ENCODE measurements at regions not wholly inside any gene's neighbourhood (a gene's known extent, or its start where the extent isn't known, plus 50 kb on each side); places are given as distances from the start of the nearest gene placed in this dataset.
A peak's percentile ranks its signal among the peaks of the same experiment; 100 is the strongest.

- DNase-seq (ENCODE audit: low read depth in 1 of 2, low spot score in 1 of 2) = peak; percentile 10 to 44
- H3K27ac ChIP-seq = no peak overlapping the region
Observed at GRCh38 chr12:60501124-60501729, 905.4 kb downstream of the SLC16A7 start.

GRCh38 chr12:60522684-60523400, 927.0 kb downstream of the SLC16A7 start:
- Histone ChIP-seq H3K27ac (no peak overlapping the region), H3K27me3 (no peaks in the 10 kb centered on the region), H3K36me3 (no peaks in the 10 kb centered on the region), H3K9me3 (ENCODE audit: low read depth) (no peaks in the 10 kb centered on the region), H3K4me1 (ENCODE audit: low read depth) (no peaks in the 10 kb centered on the region), H3K4me3 (no peak overlapping the region)
- DNase-seq (ENCODE audit: low read depth in 1 of 2, low spot score in 1 of 2) = no peak
- TF ChIP-seq CTCF (IDR thresholded peaks at IDR 0.05; ENCODE audit: low read depth, low read length) = no peak

More at GRCh38 chr12:60501124-60501729, 905.4 kb downstream of the SLC16A7 start:
- Histone ChIP-seq H3K4me1 (ENCODE audit: low read depth) (no peaks in the 10 kb centered on the region), H3K4me3 (no peak overlapping the region), H3K9me3 (ENCODE audit: low read depth) (no peaks in the 10 kb centered on the region), H3K36me3 (no peaks in the 10 kb centered on the region), H3K27me3 (no peaks in the 10 kb centered on the region)
- TF ChIP-seq CTCF (IDR thresholded peaks at IDR 0.05; ENCODE audit: low read depth, low read length) = no peak

- Histone ChIP-seq H3K4me3 (no peak overlapping the region), H3K27ac (no peak overlapping the region), H3K27me3 (no peaks in the 10 kb centered on the region), H3K9me3 (ENCODE audit: low read depth) (no peaks in the 10 kb centered on the region), H3K4me1 (ENCODE audit: low read depth) (no peaks in the 10 kb centered on the region), H3K36me3 (no peaks in the 10 kb centered on the region)
- no peak for TF ChIP-seq CTCF (IDR thresholded peaks at IDR 0.05; ENCODE audit: low read depth, low read length)
- DNase-seq (ENCODE audit: low read depth in 1 of 2, low spot score in 1 of 2) = no peak
Observed at GRCh38 chr12:60529261-60529660, 933.4 kb downstream of the SLC16A7 start.

GRCh38 chr12:60529723-60530122, 933.9 kb downstream of the SLC16A7 start:
- Histone ChIP-seq H3K27me3 (no peaks in the 10 kb centered on the region), H3K9me3 (ENCODE audit: low read depth) (no peaks in the 10 kb centered on the region), H3K4me1 (ENCODE audit: low read depth) (no peaks in the 10 kb centered on the region), H3K4me3 (no peak overlapping the region), H3K36me3 (no peaks in the 10 kb centered on the region), H3K27ac (no peak overlapping the region)
- TF ChIP-seq CTCF (IDR thresholded peaks at IDR 0.05; ENCODE audit: low read depth, low read length) = no peak
- no peak for DNase-seq (ENCODE audit: low read depth in 1 of 2, low spot score in 1 of 2)

GRCh38 chr12:60535363-60535762, 939.5 kb downstream of the SLC16A7 start:
- H3K9me3 ChIP-seq (ENCODE audit: low read depth) = no peaks in the 10 kb centered on the region
- H3K27ac ChIP-seq = no peak overlapping the region
- DNase-seq (ENCODE audit: low read depth in 1 of 2, low spot score in 1 of 2) = no peak
- TF ChIP-seq CTCF (IDR thresholded peaks at IDR 0.05; ENCODE audit: low read depth, low read length) = no peak
- no peaks in the 10 kb centered on the region for H3K36me3 ChIP-seq
- H3K27me3 ChIP-seq = no peaks in the 10 kb centered on the region
- no peak overlapping the region for H3K4me3 ChIP-seq
- H3K4me1 ChIP-seq (ENCODE audit: low read depth) = no peaks in the 10 kb centered on the region
